ENCODE measurements at regions not wholly inside any gene's neighbourhood (a gene's known extent, or its start where the extent isn't known, plus 50 kb on each side); places are given as distances from the start of the nearest gene placed in this dataset.

- no peak for DNase-seq (ENCODE audit: low read depth)
- in situ Hi-C loops (cut with HindIII; ENCODE audit: low pct_unique_long_range_greater_than_20kb, low sequenced_read_pairs), result no loop called here
Observed at GRCh38 chr5:104793031-104793754, 1230.6 kb upstream of the NUDT12 start.

- in situ Hi-C loops (cut with HindIII; ENCODE audit: low pct_unique_long_range_greater_than_20kb, low sequenced_read_pairs), result no loop called here
- DNase-seq (ENCODE audit: low read depth), result no peak
Observed at GRCh38 chr5:104789366-104789765, 1226.8 kb upstream of the NUDT12 start.

- DNase-seq (ENCODE audit: low read depth), result no peak
Observed at GRCh38 chr5:104785097-104785496, 1222.5 kb upstream of the NUDT12 start.

DNA sequence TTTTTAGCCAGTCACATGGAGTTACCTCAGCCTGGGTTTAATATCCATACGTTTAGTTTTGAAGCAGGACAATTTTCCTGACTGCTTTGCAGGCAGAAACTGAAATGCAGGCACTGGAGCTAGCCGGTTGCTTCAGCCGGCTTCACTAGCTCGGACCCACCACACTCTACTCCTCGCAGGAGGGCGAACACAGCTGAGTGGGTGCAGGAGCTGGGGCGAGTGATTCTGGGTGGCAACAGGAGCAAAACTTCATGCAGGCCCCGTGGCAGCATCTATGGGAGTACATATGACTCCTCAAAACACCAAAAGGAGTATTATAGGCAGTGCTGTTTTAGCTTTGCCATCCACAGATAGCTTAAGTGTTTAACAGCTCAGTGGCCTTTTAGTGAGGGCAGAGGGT lies 1211.8 kb upstream of the NUDT12 start:
- in situ Hi-C loops (cut with HindIII; ENCODE audit: low pct_unique_long_range_greater_than_20kb, low sequenced_read_pairs), result no loop called here
- DNase-seq (ENCODE audit: low read depth), result no peak

More at GRCh38 chr5:104785097-104785496, 1222.5 kb upstream of the NUDT12 start:
- in situ Hi-C loops (cut with HindIII; ENCODE audit: low pct_unique_long_range_greater_than_20kb, low sequenced_read_pairs), result no loop called here

GRCh38 chr5:104764197-104764596 lies 1201.6 kb upstream of the NUDT12 start:
- no peak for DNase-seq (ENCODE audit: low read depth)
- in situ Hi-C loops (cut with HindIII; ENCODE audit: low pct_unique_long_range_greater_than_20kb, low sequenced_read_pairs), result no loop called here

GRCh38 chr5:104763216-104763615 lies 1200.6 kb upstream of the NUDT12 start:
- in situ Hi-C loops (cut with HindIII; ENCODE audit: low pct_unique_long_range_greater_than_20kb, low sequenced_read_pairs), result no loop called here

DNA sequence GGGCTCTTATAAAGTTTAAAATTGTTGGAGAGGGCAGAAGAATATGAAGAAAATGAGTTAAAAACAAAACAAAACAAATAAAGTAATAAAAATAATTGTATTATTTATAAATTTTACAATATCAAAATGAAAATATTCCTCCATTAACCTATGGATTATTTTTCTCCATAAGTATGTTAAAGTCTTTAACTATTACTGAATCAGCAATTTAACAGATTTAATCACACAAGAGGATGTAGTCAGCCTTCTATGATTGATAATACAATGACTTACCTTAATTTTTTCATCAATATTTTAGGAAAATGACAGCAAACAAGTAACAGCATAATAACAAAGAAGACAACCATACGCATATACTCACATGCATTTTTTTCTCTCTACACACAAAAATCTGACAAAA lies 1195.3 kb upstream of the NUDT12 start:
- no peak for DNase-seq (ENCODE audit: low read depth)
- in situ Hi-C loops (cut with HindIII; ENCODE audit: low pct_unique_long_range_greater_than_20kb, low sequenced_read_pairs), result no loop called here

More at GRCh38 chr5:104763216-104763615, 1200.6 kb upstream of the NUDT12 start:
- DNase-seq (ENCODE audit: low read depth), result no peak

DNA sequence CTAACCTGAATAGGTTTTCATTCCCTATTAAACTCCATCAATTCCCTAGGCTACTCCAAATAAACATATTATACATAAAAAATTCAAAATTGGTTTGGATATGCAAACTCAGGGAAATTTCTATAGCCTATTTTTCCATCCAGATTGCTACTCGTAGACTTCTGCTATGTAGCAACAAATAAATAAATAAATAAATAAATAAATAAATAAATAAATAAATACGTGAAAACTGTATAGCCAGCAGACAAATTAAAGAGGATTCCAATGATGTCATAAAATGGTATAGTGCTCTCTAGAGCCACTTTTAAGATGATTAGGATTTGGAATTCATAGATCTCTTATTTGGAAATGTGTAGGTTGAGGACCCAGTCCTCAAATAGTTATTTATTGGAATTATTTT lies 1193.2 kb upstream of the NUDT12 start:
- in situ Hi-C loops (cut with HindIII; ENCODE audit: low pct_unique_long_range_greater_than_20kb, low sequenced_read_pairs), result no loop called here
- DNase-seq (ENCODE audit: low read depth), result no peak

- DNase-seq (ENCODE audit: low read depth), result no peak
- in situ Hi-C loops (cut with HindIII; ENCODE audit: low pct_unique_long_range_greater_than_20kb, low sequenced_read_pairs), result no loop called here
Observed at GRCh38 chr5:104754311-104754995, 1191.9 kb upstream of the NUDT12 start.

GRCh38 chr5:104751969-104752368 lies 1189.4 kb upstream of the NUDT12 start:
- DNase-seq (ENCODE audit: low read depth), result no peak
- in situ Hi-C loops (cut with HindIII; ENCODE audit: low pct_unique_long_range_greater_than_20kb, low sequenced_read_pairs), result no loop called here

GRCh38 chr5:104739905-104740304 lies 1177.3 kb upstream of the NUDT12 start:
- in situ Hi-C loops (cut with HindIII; ENCODE audit: low pct_unique_long_range_greater_than_20kb, low sequenced_read_pairs), result no loop called here

GRCh38 chr5:104739503-104739902 lies 1176.9 kb upstream of the NUDT12 start:
- no peak for DNase-seq (ENCODE audit: low read depth)
- in situ Hi-C loops (cut with HindIII; ENCODE audit: low pct_unique_long_range_greater_than_20kb, low sequenced_read_pairs), result no loop called here

More at GRCh38 chr5:104739905-104740304, 1177.3 kb upstream of the NUDT12 start:
- DNase-seq (ENCODE audit: low read depth), result peak; percentile 3

GRCh38 chr5:104736073-104736472 lies 1173.5 kb upstream of the NUDT12 start:
- in situ Hi-C loops (cut with HindIII; ENCODE audit: low pct_unique_long_range_greater_than_20kb, low sequenced_read_pairs), result no loop called here
- no peak for DNase-seq (ENCODE audit: low read depth)

GRCh38 chr5:104734046-104734445 lies 1171.5 kb upstream of the NUDT12 start:
- in situ Hi-C loops (cut with HindIII; ENCODE audit: low pct_unique_long_range_greater_than_20kb, low sequenced_read_pairs), result no loop called here
- DNase-seq (ENCODE audit: low read depth), result no peak

GRCh38 chr5:104733063-104733669 lies 1170.6 kb upstream of the NUDT12 start:
- DNase-seq (ENCODE audit: low read depth), result no peak

DNA sequence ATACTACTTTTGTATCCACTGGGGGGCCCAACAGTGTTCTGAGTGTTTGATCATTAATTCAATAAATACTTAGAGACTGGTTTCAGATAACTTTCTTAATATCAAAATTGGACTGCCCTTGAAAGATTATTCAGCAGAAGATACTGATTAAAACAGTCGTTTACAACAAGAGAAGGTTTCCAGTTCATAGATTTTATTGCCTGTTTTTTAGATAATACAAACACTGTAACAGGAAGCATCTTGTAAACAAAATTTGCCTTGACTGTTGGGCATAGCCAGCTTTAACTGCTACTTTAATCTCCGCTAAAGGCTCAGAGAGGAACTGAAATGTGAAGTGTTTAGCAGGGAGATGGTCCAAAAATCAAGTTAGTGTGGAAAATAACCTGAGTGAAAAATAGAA lies 1168.7 kb upstream of the NUDT12 start:
- DNase-seq (ENCODE audit: low read depth), result no peak

More at GRCh38 chr5:104733063-104733669, 1170.6 kb upstream of the NUDT12 start:
- in situ Hi-C loops (cut with HindIII; ENCODE audit: low pct_unique_long_range_greater_than_20kb, low sequenced_read_pairs), result no loop called here

GRCh38 chr5:104708027-104708426 lies 1145.4 kb upstream of the NUDT12 start:
- in situ Hi-C loops (cut with HindIII; ENCODE audit: low pct_unique_long_range_greater_than_20kb, low sequenced_read_pairs), result no loop called here
- no peak for DNase-seq (ENCODE audit: low read depth)

More for the DNA sequence above, 1168.7 kb upstream of the NUDT12 start:
- in situ Hi-C loops (cut with HindIII; ENCODE audit: low pct_unique_long_range_greater_than_20kb, low sequenced_read_pairs), result no loop called here

- peak; percentile 5 for DNase-seq (ENCODE audit: low read depth)
- in situ Hi-C loops (cut with HindIII; ENCODE audit: low pct_unique_long_range_greater_than_20kb, low sequenced_read_pairs), result no loop called here
Observed at GRCh38 chr5:104706600-104706999, 1144.0 kb upstream of the NUDT12 start.

- in situ Hi-C loops (cut with HindIII; ENCODE audit: low pct_unique_long_range_greater_than_20kb, low sequenced_read_pairs), result no loop called here
- no peak for DNase-seq (ENCODE audit: low read depth)
Observed at GRCh38 chr5:104702212-104702611, 1139.6 kb upstream of the NUDT12 start.

Data from Caki2 (cell line).